Anterior cingulate cortex (tissue), 58 donors: ENCODE measurements at regions not wholly inside any gene's neighbourhood (a gene's known extent, or its start where the extent isn't known, plus 50 kb on each side); places are given as distances from the start of the nearest gene placed in this dataset.

Experiments used
- DNase-seq, 58 donors: peaks; one replicate each; lab custom pipeline; 2025; lab: John Stamatoyannopoulos, UW

- no peak for DNase-seq
These were observed 317.9 kb upstream of the ZNF32 start for GRCh38 chr10:43966571-43966965.

- DNase-seq, result no peak
These were observed 317.4 kb upstream of the ZNF32 start for GRCh38 chr10:43965918-43966570.

GRCh38 chr10:43965033-43965917 is 316.6 kb upstream of the ZNF32 start:
- DNase-seq, result no peak

GRCh38 chr10:43964486-43964885 is 315.8 kb upstream of the ZNF32 start:
- no peak for DNase-seq

- DNase-seq, result peak in 1 of 58 donors; percentile 11
These were observed 315.2 kb upstream of the ZNF32 start for GRCh38 chr10:43963793-43964425.

- DNase-seq, result no peak
These were observed 314.7 kb upstream of the ZNF32 start for GRCh38 chr10:43963379-43963778.

GRCh38 chr10:43962346-43963191 is 313.9 kb upstream of the ZNF32 start:
- no peak for DNase-seq

GRCh38 chr10:43961523-43962345 is 313.1 kb upstream of the ZNF32 start:
- no peak for DNase-seq

- no peak for DNase-seq
These were observed 312.3 kb upstream of the ZNF32 start for GRCh38 chr10:43960981-43961380.

- no peak for DNase-seq
These were observed 311.8 kb upstream of the ZNF32 start for GRCh38 chr10:43960477-43960876.

- no peak for DNase-seq
These were observed 311.4 kb upstream of the ZNF32 start for GRCh38 chr10:43960135-43960415.

GRCh38 chr10:43959364-43960134 is 310.9 kb upstream of the ZNF32 start:
- DNase-seq, result no peak

GRCh38 chr10:43958964-43959363 is 310.3 kb upstream of the ZNF32 start:
- DNase-seq, result no peak

- DNase-seq, result no peak
These were observed 309.4 kb upstream of the ZNF32 start for GRCh38 chr10:43958071-43958432.

- DNase-seq, result no peak
These were observed 308.8 kb upstream of the ZNF32 start for GRCh38 chr10:43957267-43958070.

GRCh38 chr10:43955978-43956377 is 307.3 kb upstream of the ZNF32 start:
- DNase-seq, result no peak

- no peak for DNase-seq
These were observed 306.4 kb upstream of the ZNF32 start for GRCh38 chr10:43955002-43955596.

GRCh38 chr10:43953672-43954071 is 305.0 kb upstream of the ZNF32 start:
- no peak for DNase-seq
